NT2/D1 (cell line): ENCODE measurements at regions not wholly inside any gene's neighbourhood (a gene's known extent, or its start where the extent isn't known, plus 50 kb on each side); places are given as distances from the start of the nearest gene placed in this dataset.

Experiments
- DNase-seq: peaks from one replicate; pipeline ENCODE4 v3.0.0-alpha.2; 2011; ENCODE audit warnings: low read depth, low spot score
- H3K27me3 ChIP-seq: 2 replicates; pipeline ENCODE4 v1.6.0; 2011; ENCODE audit warnings: mild to moderate bottlenecking; ENCODE audit not compliant: insufficient read length, insufficient read depth
- H3K36me3 ChIP-seq: 2 replicates; pipeline ENCODE4 v1.6.1; 2011; ENCODE audit warnings: mild to moderate bottlenecking, low read length, mixed read lengths; ENCODE audit not compliant: insufficient read depth, insufficient read length
- H3K4me1 ChIP-seq: 2 replicates; pipeline ENCODE4 v1.5.1; 2011; ENCODE audit not compliant: insufficient read depth, insufficient read length
- H3K4me3 ChIP-seq: 2 replicates; pipeline ENCODE4 v1.5.1; 2011; ENCODE audit warnings: low read depth; ENCODE audit not compliant: insufficient read length
- H3K9ac ChIP-seq: 2 replicates; pipeline ENCODE4 v1.6.0; 2011; ENCODE audit warnings: low read depth; ENCODE audit not compliant: insufficient read length
- H3K9me3 ChIP-seq: 2 replicates; pipeline ENCODE4 v1.5.1; 2011; ENCODE audit warnings: mild to moderate bottlenecking, low read length; ENCODE audit not compliant: insufficient read depth
- SUZ12 ChIP-seq: IDR thresholded peaks from 2 replicates; pipeline ENCODE4 v1.6.1; 2011; ENCODE audit not compliant: insufficient read length, insufficient read depth; ENCODE audit errors: extremely low read depth
- YY1 ChIP-seq: IDR thresholded peaks from 2 replicates; pipeline ENCODE4 v1.6.1; 2011; ENCODE audit not compliant: insufficient read length, insufficient read depth
- ZNF274 ChIP-seq: IDR thresholded peaks from 2 replicates; pipeline ENCODE4 v1.6.1; 2011; ENCODE audit warnings: mild to moderate bottlenecking, low read depth, low read length

DNA sequence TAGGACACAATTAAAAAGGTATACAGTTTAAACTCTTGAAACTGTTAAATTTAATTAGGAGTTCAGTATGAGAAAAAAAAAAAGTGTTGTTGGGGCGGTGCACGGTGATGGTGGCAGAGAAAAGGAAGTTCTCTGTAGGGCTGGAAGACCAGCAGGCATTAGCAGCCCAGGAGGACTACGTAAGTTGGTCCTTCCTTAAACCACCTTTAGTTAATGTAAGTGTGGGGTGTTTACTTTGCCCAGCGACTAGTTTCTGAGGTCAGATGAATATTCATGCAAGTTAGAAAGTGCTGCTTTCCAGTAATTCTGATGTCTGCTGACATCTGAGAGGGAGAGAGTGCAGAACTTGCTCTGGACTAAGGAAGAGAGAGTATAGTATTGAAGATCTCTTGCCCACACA lies 54.9 kb downstream of the NKX2-1 start:
- Histone ChIP-seq H3K36me3 (no peaks in the 10 kb centered on the region), H3K4me3 (no peak overlapping the region), H3K27me3 (no peaks in the 10 kb centered on the region), H3K9me3 (no peaks in the 10 kb centered on the region), H3K4me1 (no peaks in the 10 kb centered on the region), H3K9ac (no peak overlapping the region)
- no peak for DNase-seq
- TF ChIP-seq YY1 = no peak
- no peak for TF ChIP-seq SUZ12
- TF ChIP-seq ZNF274 = no peak

GRCh38 chr14:36462890-36463289 lies 57.1 kb downstream of the NKX2-1 start:
- Histone ChIP-seq H3K27me3 (no peaks in the 10 kb centered on the region), H3K4me1 (no peaks in the 10 kb centered on the region), H3K4me3 (no peak overlapping the region), H3K36me3 (no peaks in the 10 kb centered on the region), H3K9me3 (no peaks in the 10 kb centered on the region), H3K9ac (no peak overlapping the region)
- TF ChIP-seq ZNF274 = no peak
- TF ChIP-seq YY1 = no peak
- TF ChIP-seq SUZ12 = no peak
- DNase-seq = no peak

- TF ChIP-seq YY1 = no peak
- no peak for TF ChIP-seq SUZ12
- TF ChIP-seq ZNF274 = no peak
- Histone ChIP-seq H3K4me1 (peaks cover 2% of the 10 kb centered on the region), H3K4me3 (no peak overlapping the region), H3K27me3 (no peaks in the 10 kb centered on the region), H3K9me3 (no peaks in the 10 kb centered on the region), H3K9ac (no peak overlapping the region), H3K36me3 (no peaks in the 10 kb centered on the region)
- DNase-seq = no peak
Observed at GRCh38 chr14:36455241-36455627, 64.8 kb downstream of the NKX2-1 start.

GRCh38 chr14:36454599-36455240 lies 65.3 kb downstream of the NKX2-1 start:
- Histone ChIP-seq H3K4me1 (peaks cover 2% of the 10 kb centered on the region), H3K9me3 (no peaks in the 10 kb centered on the region), H3K36me3 (no peaks in the 10 kb centered on the region), H3K4me3 (no peak overlapping the region), H3K27me3 (no peaks in the 10 kb centered on the region), H3K9ac (no peak overlapping the region)
- TF ChIP-seq ZNF274 = no peak
- no peak for TF ChIP-seq SUZ12
- TF ChIP-seq YY1 = no peak
- DNase-seq = no peak

- Histone ChIP-seq H3K4me3 (no peak overlapping the region), H3K27me3 (no peaks in the 10 kb centered on the region), H3K4me1 (peaks cover 2% of the 10 kb centered on the region), H3K36me3 (no peaks in the 10 kb centered on the region), H3K9me3 (no peaks in the 10 kb centered on the region), H3K9ac (no peak overlapping the region)
- no peak for TF ChIP-seq YY1
- no peak for TF ChIP-seq SUZ12
- no peak for TF ChIP-seq ZNF274
- no peak for DNase-seq
Observed at GRCh38 chr14:36452860-36453259, 67.2 kb downstream of the NKX2-1 start.

- Histone ChIP-seq H3K9me3 (no peaks in the 10 kb centered on the region), H3K9ac (no peak overlapping the region), H3K27me3 (peaks cover 9% of the 10 kb centered on the region), H3K4me3 (no peak overlapping the region), H3K36me3 (no peaks in the 10 kb centered on the region), H3K4me1 (peaks cover 2% of the 10 kb centered on the region)
- DNase-seq = no peak
- TF ChIP-seq ZNF274 (no peak), YY1 (no peak)
Observed at GRCh38 chr14:36451310-36452065, 68.5 kb downstream of the NKX2-1 start.

GRCh38 chr14:36450550-36450949 lies 69.5 kb downstream of the NKX2-1 start:
- Histone ChIP-seq H3K27me3 (peaks cover 15% of the 10 kb centered on the region), H3K4me1 (peaks cover 2% of the 10 kb centered on the region), H3K36me3 (no peaks in the 10 kb centered on the region), H3K9ac (no peak overlapping the region), H3K9me3 (no peaks in the 10 kb centered on the region), H3K4me3 (no peak overlapping the region)
- TF ChIP-seq ZNF274 (no peak), YY1 (no peak), SUZ12 (no peak)
- no peak for DNase-seq
